LNCAP (cell line): ENCODE measurements at regions not wholly inside any gene's neighbourhood (a gene's known extent, or its start where the extent isn't known, plus 50 kb on each side); places are given as distances from the start of the nearest gene placed in this dataset.

Experiments
- TF ChIP-seq, protein P1 (sequence below): fragments of 450-650 bp; IDR thresholded peaks from 2 replicates; pipeline ENCODE4 v1.5.1; 2017; ENCODE audit warnings: mild to moderate bottlenecking

- TF ChIP-seq, protein P1, sequence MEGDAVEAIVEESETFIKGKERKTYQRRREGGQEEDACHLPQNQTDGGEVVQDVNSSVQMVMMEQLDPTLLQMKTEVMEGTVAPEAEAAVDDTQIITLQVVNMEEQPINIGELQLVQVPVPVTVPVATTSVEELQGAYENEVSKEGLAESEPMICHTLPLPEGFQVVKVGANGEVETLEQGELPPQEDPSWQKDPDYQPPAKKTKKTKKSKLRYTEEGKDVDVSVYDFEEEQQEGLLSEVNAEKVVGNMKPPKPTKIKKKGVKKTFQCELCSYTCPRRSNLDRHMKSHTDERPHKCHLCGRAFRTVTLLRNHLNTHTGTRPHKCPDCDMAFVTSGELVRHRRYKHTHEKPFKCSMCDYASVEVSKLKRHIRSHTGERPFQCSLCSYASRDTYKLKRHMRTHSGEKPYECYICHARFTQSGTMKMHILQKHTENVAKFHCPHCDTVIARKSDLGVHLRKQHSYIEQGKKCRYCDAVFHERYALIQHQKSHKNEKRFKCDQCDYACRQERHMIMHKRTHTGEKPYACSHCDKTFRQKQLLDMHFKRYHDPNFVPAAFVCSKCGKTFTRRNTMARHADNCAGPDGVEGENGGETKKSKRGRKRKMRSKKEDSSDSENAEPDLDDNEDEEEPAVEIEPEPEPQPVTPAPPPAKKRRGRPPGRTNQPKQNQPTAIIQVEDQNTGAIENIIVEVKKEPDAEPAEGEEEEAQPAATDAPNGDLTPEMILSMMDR = no peak
Measured at GRCh38 chr5:156245895-156246294, 81.1 kb upstream of the SGCD start.

DNA sequence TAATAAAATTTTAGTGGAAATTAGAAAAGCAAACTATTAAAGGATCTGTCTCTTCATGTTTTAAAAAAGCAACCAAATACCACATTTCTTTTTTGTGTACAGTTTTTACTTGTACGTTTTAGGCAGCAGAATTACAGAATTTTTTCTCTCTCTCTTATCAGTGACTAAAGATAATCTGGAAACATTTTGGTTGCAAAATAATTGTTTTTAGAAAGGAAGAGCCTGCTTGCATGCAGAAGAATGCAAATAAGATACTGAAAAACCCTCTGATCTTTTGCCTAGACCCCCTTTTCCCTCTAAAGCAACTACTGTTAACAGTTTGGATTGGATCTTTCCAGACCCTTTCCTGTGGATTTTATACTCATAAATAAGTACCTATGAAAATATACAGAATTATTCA, 75.9 kb upstream of the SGCD start:
- TF ChIP-seq, protein P1 = no peak

GRCh38 chr5:156253130-156253529, 73.8 kb upstream of the SGCD start:
- TF ChIP-seq, protein P1 = no peak

DNA sequence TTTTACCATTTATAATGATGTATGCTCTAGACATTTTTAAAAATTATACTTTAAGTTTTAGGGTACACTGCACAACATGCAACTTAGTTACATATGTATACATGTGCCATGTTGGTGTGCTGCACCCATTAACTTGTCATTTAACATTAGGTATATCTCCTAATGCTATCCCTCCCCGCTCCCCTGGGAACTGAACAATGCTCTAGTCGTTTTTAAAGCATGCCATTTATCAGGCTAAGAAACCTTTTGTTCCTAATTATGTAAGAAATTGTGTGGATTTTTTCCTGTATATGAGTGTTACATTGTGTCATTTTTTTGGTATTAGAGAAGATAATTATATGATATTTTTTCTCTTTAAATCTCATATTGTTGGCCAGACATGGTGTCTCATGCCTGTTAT, 72.8 kb upstream of the SGCD start:
- TF ChIP-seq, protein P1 = no peak

DNA sequence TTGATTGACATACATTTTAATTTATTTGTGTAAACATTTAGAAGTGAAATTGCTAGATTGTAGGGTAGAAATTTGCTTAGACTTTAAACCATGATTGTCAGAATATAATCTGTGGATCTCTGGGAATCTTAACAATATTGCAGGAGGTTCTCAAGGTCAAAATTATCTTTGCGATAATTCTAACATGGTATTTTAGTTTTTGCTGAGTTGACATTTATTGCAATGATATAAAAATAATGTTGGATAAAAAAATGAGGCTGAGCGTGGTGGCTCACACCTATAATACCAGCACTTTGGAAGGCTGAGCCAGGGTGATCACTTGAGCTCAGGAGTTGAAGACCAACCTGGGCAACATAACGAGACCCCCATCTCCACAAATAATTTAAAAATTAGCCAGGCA, 70.3 kb upstream of the SGCD start:
- TF ChIP-seq, protein P1 = no peak

GRCh38 chr5:156258934-156259333, 68.0 kb upstream of the SGCD start:
- TF ChIP-seq, protein P1 = no peak

GRCh38 chr5:156259618-156260017, 67.3 kb upstream of the SGCD start:
- TF ChIP-seq, protein P1 = no peak

DNA sequence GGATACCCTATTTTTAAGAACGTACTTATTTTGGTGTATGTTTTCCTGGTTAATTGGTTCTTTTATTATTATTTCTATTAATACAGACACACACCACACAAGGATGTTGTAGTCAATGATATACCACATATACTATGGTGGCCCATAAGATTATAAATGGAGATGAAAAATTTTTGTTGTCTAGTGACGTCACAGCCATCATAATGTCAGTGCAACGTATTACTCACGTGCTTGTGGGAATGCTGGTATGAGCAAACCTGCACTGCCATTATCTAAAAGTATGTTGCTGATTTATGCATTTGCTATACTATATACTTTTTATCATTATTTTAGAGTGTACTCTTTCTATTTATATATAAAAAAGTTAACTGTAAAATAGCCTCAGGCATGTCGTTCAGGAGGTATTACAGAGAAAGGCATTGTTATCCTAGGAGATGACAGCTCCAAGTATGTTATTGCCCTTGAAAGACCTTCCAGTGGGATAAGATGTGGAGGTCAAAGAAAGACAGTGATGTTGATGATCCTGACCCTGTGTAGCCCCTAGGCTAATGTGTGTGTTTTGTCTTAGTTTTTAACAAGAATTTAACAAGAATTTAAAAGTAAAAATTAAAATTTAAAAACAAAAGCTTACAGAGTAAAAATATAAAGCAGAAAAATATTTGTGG, 65.6 kb upstream of the SGCD start:
- TF ChIP-seq, protein P1 = no peak
